ENCODE measurements at regions not wholly inside any gene's neighbourhood (a gene's known extent, or its start where the extent isn't known, plus 50 kb on each side); places are given as distances from the start of the nearest gene placed in this dataset.

DNA sequence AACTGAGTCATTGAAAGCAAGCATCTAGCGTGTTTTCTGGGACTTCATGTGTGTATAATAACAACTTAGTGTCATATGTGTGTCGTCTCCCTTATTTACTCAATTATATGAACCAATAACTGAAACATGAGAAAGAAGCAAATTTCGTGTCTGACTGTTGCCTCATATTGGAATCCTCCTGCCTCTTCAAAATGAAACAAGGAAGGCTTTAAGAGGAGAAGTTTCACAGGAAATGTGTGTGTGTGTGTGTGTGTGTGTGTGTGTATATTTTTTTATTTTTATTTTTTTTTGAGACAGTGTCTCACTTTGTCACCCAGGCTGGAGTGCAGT is 145.8 kb upstream of the SFRP2 start:
- no peak overlapping the region for H3K4ac ChIP-seq (replicated peaks; ENCODE audit: insufficient read length, low read depth, low read length)
- no peaks in the 10 kb centered on the region for H3K9me3 ChIP-seq (ENCODE audit: insufficient read depth in 2 of 2, low read depth in 1 of 2, low read length in 1 of 2)
- no peak overlapping the region for H4K91ac ChIP-seq (replicated peaks; ENCODE audit: insufficient read length, low read length)
- H2AFZ ChIP-seq (ENCODE audit: low read length): no peak overlapping the region
- no peak overlapping the region for H3K4me2 ChIP-seq (ENCODE audit: insufficient read depth in 1 of 2, low read depth in 2 of 2, low read length in 2 of 2)
- H3K9ac ChIP-seq (replicated peaks in 1 of 4; ENCODE audit: extremely low read depth in 1 of 4, low read depth in 3 of 4, low read length in 3 of 4): no peak overlapping the region
- FAIRE-seq (no peak), DNase-seq (ENCODE audit: low read depth in 1 of 2, low spot score in 2 of 2) (no peak)
- no peak overlapping the region for H2BK12ac ChIP-seq (ENCODE audit: low read depth, low read length)
- H3K27me3 ChIP-seq (replicated peaks in 1 of 4; ENCODE audit: control insufficient read depth in 3 of 4, extremely low read depth in 1 of 4, insufficient read depth in 3 of 4, low read length in 3 of 4): peaks cover 0 to 1% (median 0%) of the 10 kb centered on the region in 4 experiments; a peak in 1 of 7 replicates
- H3K4me1 ChIP-seq (replicated peaks in 1 of 4; ENCODE audit: control insufficient read depth in 3 of 4, insufficient read depth in 4 of 4, low read length in 3 of 4): peaks cover 0 to 2% (median under 1%) of the 10 kb centered on the region in 4 experiments; a peak in 1 of 7 replicates
- H4K20me1 ChIP-seq (replicated peaks in 1 of 2; ENCODE audit: control insufficient read depth in 1 of 2, insufficient read depth in 2 of 2, low read length in 2 of 2): no peaks in the 10 kb centered on the region
- no peak overlapping the region for H3K14ac ChIP-seq (ENCODE audit: insufficient read length)
- H3K18ac ChIP-seq (ENCODE audit: extremely low read depth, low read length): no peak overlapping the region
- no peak overlapping the region for H2AK5ac ChIP-seq (ENCODE audit: low read depth, low read length)
- H3K56ac ChIP-seq (replicated peaks; ENCODE audit: insufficient read length, low read depth, low read length): no peak overlapping the region
- no peak for TF ChIP-seq NRF1 (IDR thresholded peaks at IDR 0.05; ENCODE audit: low read depth, low read length)
- no peak for TF ChIP-seq POLR2AphosphoS5 (IDR thresholded peaks at IDR 0.05; ENCODE audit: low read depth, low read length)
- TF ChIP-seq MAFK (IDR thresholded peaks at IDR 0.05; ENCODE audit: low read depth, low read length): no peak
- TF ChIP-seq TCF12 (IDR thresholded peaks at IDR 0.05; ENCODE audit: low read depth, low read length): no peak
- no peak for TF ChIP-seq BCL11A (IDR thresholded peaks at IDR 0.05; ENCODE audit: low read depth in 2 of 2, low read length in 2 of 2)
- TF ChIP-seq KDM5A (IDR thresholded peaks at IDR 0.05; ENCODE audit: low read length): no peak
- TF ChIP-seq RFX5 (IDR thresholded peaks at IDR 0.05; ENCODE audit: borderline replicate concordance, low read depth, low read length): no peak
- no peak for TF ChIP-seq SIRT6 (IDR thresholded peaks at IDR 0.05; ENCODE audit: low read length)
- TF ChIP-seq, protein P1, sequence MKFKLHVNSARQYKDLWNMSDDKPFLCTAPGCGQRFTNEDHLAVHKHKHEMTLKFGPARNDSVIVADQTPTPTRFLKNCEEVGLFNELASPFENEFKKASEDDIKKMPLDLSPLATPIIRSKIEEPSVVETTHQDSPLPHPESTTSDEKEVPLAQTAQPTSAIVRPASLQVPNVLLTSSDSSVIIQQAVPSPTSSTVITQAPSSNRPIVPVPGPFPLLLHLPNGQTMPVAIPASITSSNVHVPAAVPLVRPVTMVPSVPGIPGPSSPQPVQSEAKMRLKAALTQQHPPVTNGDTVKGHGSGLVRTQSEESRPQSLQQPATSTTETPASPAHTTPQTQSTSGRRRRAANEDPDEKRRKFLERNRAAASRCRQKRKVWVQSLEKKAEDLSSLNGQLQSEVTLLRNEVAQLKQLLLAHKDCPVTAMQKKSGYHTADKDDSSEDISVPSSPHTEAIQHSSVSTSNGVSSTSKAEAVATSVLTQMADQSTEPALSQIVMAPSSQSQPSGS (IDR thresholded peaks at IDR 0.05; ENCODE audit: low read length): no peak
- no peaks in the 10 kb centered on the region for H3K23me2 ChIP-seq (ENCODE audit: low read depth, low read length)
- ChIA-PET POLR2A (ENCODE audit: partially characterized antibody) (interaction anchor here (0.9 kb wide), 1 partner anchor 145 kb away, joined by 4 read pairs; no protein-coding TSS in a partner anchor), CTCF (ENCODE audit: partially characterized antibody) (interaction anchor here (0.7 to 1.0 kb wide), 3 partner anchors 8 to 101 kb away, joined by 3 read pairs; no protein-coding TSS in a partner anchor)
- no peak overlapping the region for H3K4me3 ChIP-seq (ENCODE audit: extremely low read depth in 1 of 4, insufficient read depth in 2 of 4, low read depth in 3 of 4, low read length in 4 of 4)
- no peak overlapping the region for H3K27ac ChIP-seq (ENCODE audit: low read depth, low read length)
- 87% methylated on average over 3 of the region's 3 CpGs; no CpG with 5 or more reads in 1 of the 2 experiments for WGBS, 2 experiments (ENCODE audit: extremely low coverage in 1 of 2, insufficient coverage in 1 of 2, insufficient read length in 1 of 2, insufficient replicate concordance in 2 of 2, low coverage in 1 of 2, low lambda C conversion rate in 2 of 2, missing lambda C conversion rate in 1 of 2)
- no peaks in the 10 kb centered on the region for H3K79me1 ChIP-seq (ENCODE audit: low read depth, low read length)
- no peaks in the 10 kb centered on the region for H3K36me3 ChIP-seq (ENCODE audit: control insufficient read depth in 2 of 4, insufficient read depth in 4 of 4, low read length in 3 of 4)
- no peak overlapping the region for H2BK5ac ChIP-seq (ENCODE audit: low read depth, low read length)
- H4K5ac ChIP-seq (ENCODE audit: insufficient read length, low read depth, low read length): no peak overlapping the region
- H4K8ac ChIP-seq (ENCODE audit: extremely low read depth, insufficient read depth, low read length): no peak overlapping the region
- H2BK15ac ChIP-seq (ENCODE audit: low read length): no peak overlapping the region
- H3K23ac ChIP-seq (ENCODE audit: insufficient read length): no peak overlapping the region
- H2BK20ac ChIP-seq (ENCODE audit: low read length): no peak overlapping the region
- no peaks in the 10 kb centered on the region for H3K79me2 ChIP-seq (ENCODE audit: control insufficient read depth in 1 of 2, insufficient read depth in 2 of 2, low read length in 2 of 2)
- no peak overlapping the region for H2BK120ac ChIP-seq (replicated peaks; ENCODE audit: low read depth, low read length)

Data from H1 (cell line).